OCI-LY7 (cell line): ENCODE measurements at regions not wholly inside any gene's neighbourhood (a gene's known extent, or its start where the extent isn't known, plus 50 kb on each side); places are given as distances from the start of the nearest gene placed in this dataset.

Source experiments
- BruUV-seq: library from RNA; stranded (reverse); fragments of 400-500 nt; replicated peaks from 2 replicates; lab custom pipeline; 2021; lab: Mats Ljungman, UMichigan
- CTCF ChIA-PET: fragments of 300-600 bp; sonication (Branson Sonifier 250); formaldehyde crosslinking; loops from one replicate; lab custom pipeline; 2022; ENCODE audit warnings: antibody characterized with exemption; ENCODE audit not compliant: unreplicated experiment; lab: Charles Lee
- POLR2A ChIA-PET: fragments of 300-600 bp; sonication (Branson Sonifier 250); formaldehyde crosslinking; loops from one replicate; lab custom pipeline; 2022; ENCODE audit warnings: antibody characterized with exemption; lab: Charles Lee
- DNase-seq: peaks from one replicate; pipeline ENCODE4 v3.0.0-alpha.2; 2015; ENCODE audit warnings: low spot score
- H2AFZ ChIP-seq: fragments of 200-600 bp; sonication (generic), shearing (Covaris generic); 2 replicates; pipeline ENCODE4 v1.6.1; 2014; ENCODE audit warnings: mild to moderate bottlenecking, antibody characterized with exemption, low read length, moderate library complexity
- H3K27ac ChIP-seq: fragments of 200-600 bp; sonication (generic); 2 replicates; pipeline ENCODE4 v1.5.1; 2014; ENCODE audit warnings: mixed run types, low read depth, mild to moderate bottlenecking, moderate library complexity, low read length, inconsistent platforms; ENCODE audit not compliant: poor library complexity, severe bottlenecking
- H3K36me3 ChIP-seq: fragments of 200-600 bp; sonication (generic); 2 replicates; pipeline ENCODE4 v1.6.1; 2014; ENCODE audit warnings: mild to moderate bottlenecking, antibody characterized with exemption, low read length, moderate library complexity, mixed read lengths; ENCODE audit not compliant: insufficient read depth
- H3K4me1 ChIP-seq: fragments of 200-600 bp; sonication (generic); 2 replicates; pipeline ENCODE4 v1.5.1; 2014; ENCODE audit warnings: mild to moderate bottlenecking, low read length; ENCODE audit not compliant: insufficient read depth, poor library complexity, severe bottlenecking
- H3K4me2 ChIP-seq: fragments of 200-600 bp; sonication (generic); 2 replicates; pipeline ENCODE4 v1.6.1; 2014; ENCODE audit warnings: mild to moderate bottlenecking, low read length
- H3K4me3 ChIP-seq: fragments of 200-600 bp; sonication (generic); 2 replicates; pipeline ENCODE4 v1.5.1; 2014; ENCODE audit warnings: mild to moderate bottlenecking, low read depth, low read length; ENCODE audit not compliant: poor library complexity, severe bottlenecking
- H3K79me2 ChIP-seq: fragments of 200-600 bp; sonication (generic); 2 replicates; pipeline ENCODE4 v1.6.1; 2016; ENCODE audit warnings: low read depth, mild to moderate bottlenecking, low read length, moderate library complexity, mixed read lengths; ENCODE audit not compliant: insufficient read depth
- H3K9me2 ChIP-seq: fragments of 200-600 bp; sonication (generic); 2 replicates; pipeline ENCODE4 v1.6.1; 2016; ENCODE audit warnings: mild to moderate bottlenecking, low read length, mixed read lengths; ENCODE audit not compliant: insufficient read depth
- H3K9me3 ChIP-seq: fragments of 200-600 bp; sonication (generic); 2 replicates; pipeline ENCODE4 v1.6.1; 2014; ENCODE audit warnings: mild to moderate bottlenecking, mixed run types, low read length, mixed read lengths
- H4K20me1 ChIP-seq: fragments of 200-600 bp; sonication (generic); 2 replicates; pipeline ENCODE4 v1.6.1; 2014; ENCODE audit warnings: mild to moderate bottlenecking, antibody characterized with exemption, low read length, moderate library complexity, mixed read lengths; ENCODE audit not compliant: insufficient read depth
- EZH2phosphoT487 ChIP-seq: fragments of 200-600 bp; sonication (generic); IDR thresholded peaks from 2 replicates; pipeline ENCODE4 v1.6.1; 2018; ENCODE audit warnings: low read depth, borderline replicate concordance, mild to moderate bottlenecking, mixed run types, antibody characterized with exemption, low read length, moderate library complexity, mixed read lengths
- intact Hi-C: fragments of 100-400 bp; cut with micrococcal nuclease; formaldehyde crosslinking; loops from one replicate; pipeline ENCODE4 v1.10.0; 2022; ENCODE audit not compliant: unreplicated experiment
- TF ChIP-seq, protein P1 (sequence below): fragments of 200-600 bp; sonication (generic); conservative IDR thresholded peaks from 2 replicates; pipeline ENCODE4 v1.5.1; 2014; ENCODE audit warnings: mild to moderate bottlenecking, antibody characterized with exemption, low read length, moderate library complexity, mixed read lengths

DNA sequence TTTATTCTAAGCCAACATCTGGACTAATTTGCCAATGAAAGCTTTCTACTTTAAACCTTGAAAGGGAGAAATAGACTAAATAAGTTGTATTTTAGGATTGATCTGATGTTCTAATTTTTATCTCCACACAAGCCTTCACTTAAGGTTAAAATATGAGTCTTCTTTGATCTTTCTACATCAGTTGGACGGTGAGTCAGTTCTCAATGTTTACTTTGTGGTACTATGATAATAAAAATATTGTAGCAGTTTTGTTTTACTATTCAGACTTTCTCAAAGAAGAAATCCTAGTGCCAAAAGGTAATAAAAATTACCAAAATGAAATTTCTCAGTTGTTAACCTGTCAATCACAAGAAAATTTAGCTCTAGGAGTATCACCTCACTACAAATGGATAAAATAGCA is 203.5 kb upstream of the RGMB start:
- no peak overlapping the region for H3K4me3 ChIP-seq

DNA sequence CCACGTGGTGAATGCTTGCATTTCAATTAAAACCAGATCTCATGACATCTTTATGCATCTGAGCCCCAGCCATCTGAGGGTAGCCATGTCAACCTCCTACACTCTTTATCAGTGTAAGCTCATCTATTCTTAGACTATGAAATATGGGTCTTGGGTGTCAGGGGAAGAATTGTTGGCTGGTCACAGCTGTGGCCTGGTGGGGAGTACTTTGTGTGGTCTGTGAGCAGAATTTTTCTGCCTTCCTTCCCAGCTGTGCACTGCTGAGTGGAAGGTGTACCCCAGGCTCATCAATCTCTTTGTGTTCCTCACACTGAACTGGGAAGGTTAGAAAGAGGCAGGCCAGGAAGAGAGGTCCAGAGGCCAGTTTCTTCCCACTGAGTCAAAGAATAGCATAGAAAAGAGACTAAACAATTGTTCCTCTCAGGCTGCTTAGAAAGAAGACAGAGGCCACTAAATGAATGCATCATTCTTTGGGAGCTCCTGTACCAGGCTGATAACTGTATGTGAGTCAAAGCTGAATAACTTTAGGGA is 202.7 kb upstream of the RGMB start:
- intact Hi-C loops: no loop called here
- CTCF ChIA-PET: no interaction called here

More for the DNA sequence above, 203.5 kb upstream of the RGMB start:
- DNase-seq: no peak
- intact Hi-C loops: no loop called here
- BruUV-seq: no TSS peak
- Histone ChIP-seq H3K79me2 (no peaks in the 10 kb centered on the region), H3K9me2 (no peaks in the 10 kb centered on the region), H3K27ac (no peak overlapping the region), H3K4me1 (no peaks in the 10 kb centered on the region), H2AFZ (no peak overlapping the region), H3K4me2 (no peak overlapping the region), H3K9me3 (no peaks in the 10 kb centered on the region), H4K20me1 (no peaks in the 10 kb centered on the region), H3K36me3 (no peaks in the 10 kb centered on the region)
- POLR2A ChIA-PET: no interaction called here
- CTCF ChIA-PET: no interaction called here
- TF ChIP-seq, protein P1, sequence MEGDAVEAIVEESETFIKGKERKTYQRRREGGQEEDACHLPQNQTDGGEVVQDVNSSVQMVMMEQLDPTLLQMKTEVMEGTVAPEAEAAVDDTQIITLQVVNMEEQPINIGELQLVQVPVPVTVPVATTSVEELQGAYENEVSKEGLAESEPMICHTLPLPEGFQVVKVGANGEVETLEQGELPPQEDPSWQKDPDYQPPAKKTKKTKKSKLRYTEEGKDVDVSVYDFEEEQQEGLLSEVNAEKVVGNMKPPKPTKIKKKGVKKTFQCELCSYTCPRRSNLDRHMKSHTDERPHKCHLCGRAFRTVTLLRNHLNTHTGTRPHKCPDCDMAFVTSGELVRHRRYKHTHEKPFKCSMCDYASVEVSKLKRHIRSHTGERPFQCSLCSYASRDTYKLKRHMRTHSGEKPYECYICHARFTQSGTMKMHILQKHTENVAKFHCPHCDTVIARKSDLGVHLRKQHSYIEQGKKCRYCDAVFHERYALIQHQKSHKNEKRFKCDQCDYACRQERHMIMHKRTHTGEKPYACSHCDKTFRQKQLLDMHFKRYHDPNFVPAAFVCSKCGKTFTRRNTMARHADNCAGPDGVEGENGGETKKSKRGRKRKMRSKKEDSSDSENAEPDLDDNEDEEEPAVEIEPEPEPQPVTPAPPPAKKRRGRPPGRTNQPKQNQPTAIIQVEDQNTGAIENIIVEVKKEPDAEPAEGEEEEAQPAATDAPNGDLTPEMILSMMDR: no peak
- no peak for TF ChIP-seq EZH2phosphoT487

DNA sequence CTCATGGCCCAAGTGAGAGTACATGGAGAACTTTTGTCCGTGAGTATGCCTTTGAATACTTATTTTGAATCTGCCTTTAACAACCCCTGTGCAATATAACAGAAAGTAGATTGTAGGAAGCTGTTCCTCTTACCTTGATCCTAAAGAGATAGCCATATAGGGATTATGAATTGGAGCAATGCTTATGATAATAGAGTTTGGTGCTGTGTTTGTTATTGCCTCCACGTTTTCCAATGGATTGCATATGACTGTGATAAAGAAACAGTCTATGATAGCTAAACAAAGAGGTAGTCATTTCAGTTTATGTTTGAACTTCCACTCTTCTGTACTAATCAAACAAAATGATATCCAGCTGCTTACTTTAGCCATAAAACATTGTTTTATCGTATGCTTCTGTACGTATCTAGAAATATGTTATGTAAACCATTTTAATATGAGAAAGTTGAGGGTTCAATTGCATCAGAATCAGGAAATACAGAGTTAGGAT is 199.6 kb upstream of the RGMB start:
- no peak for DNase-seq
- POLR2A ChIA-PET: no interaction called here
- Histone ChIP-seq H3K27ac (no peak overlapping the region), H2AFZ (no peak overlapping the region), H3K9me2 (no peaks in the 10 kb centered on the region), H3K9me3 (no peaks in the 10 kb centered on the region), H3K36me3 (no peaks in the 10 kb centered on the region), H3K4me2 (no peak overlapping the region), H3K4me3 (no peak overlapping the region), H3K4me1 (no peaks in the 10 kb centered on the region), H4K20me1 (no peaks in the 10 kb centered on the region), H3K79me2 (no peaks in the 10 kb centered on the region)
- TF ChIP-seq, protein P1: no peak
- TF ChIP-seq EZH2phosphoT487: no peak
- CTCF ChIA-PET: no interaction called here
- BruUV-seq: no TSS peak
- intact Hi-C loops: no loop called here

More for the DNA sequence above, 202.7 kb upstream of the RGMB start:
- no peaks in the 10 kb centered on the region for H4K20me1 ChIP-seq
- BruUV-seq: no TSS peak
- no peak for TF ChIP-seq EZH2phosphoT487
- TF ChIP-seq, protein P1: no peak
- no peak overlapping the region for H3K4me2 ChIP-seq
- H3K4me1 ChIP-seq: no peaks in the 10 kb centered on the region
- DNase-seq: no peak
- H3K27ac ChIP-seq: no peak overlapping the region
- no peak overlapping the region for H3K4me3 ChIP-seq
- H3K9me2 ChIP-seq: no peaks in the 10 kb centered on the region
- no peak overlapping the region for H2AFZ ChIP-seq
- H3K9me3 ChIP-seq: no peaks in the 10 kb centered on the region
- POLR2A ChIA-PET: no interaction called here
- no peaks in the 10 kb centered on the region for H3K79me2 ChIP-seq
- no peaks in the 10 kb centered on the region for H3K36me3 ChIP-seq
